H1 (cell line): ENCODE measurements at regions not wholly inside any gene's neighbourhood (a gene's known extent, or its start where the extent isn't known, plus 50 kb on each side); places are given as distances from the start of the nearest gene placed in this dataset.

Experiments
- BRCA1 ChIP-seq: IDR thresholded peaks from 2 replicates; pipeline ENCODE4 v1.6.1; 2012; ENCODE audit warnings: low read depth, low read length, improper control_type of control experiment
- CEBPB ChIP-seq: IDR thresholded peaks from 2 replicates; pipeline ENCODE4 v1.6.1; 2012; ENCODE audit warnings: low read depth, low read length
- CTCF ChIP-seq, 3 experiments: IDR thresholded peaks; 1 replicate in 2 of 3; 2 replicates in 1 of 3; pipeline versions ENCODE4 v1.5.1 to v1.6.1; 2011; ENCODE audit warnings: low read length in 3 of 3, mild to moderate bottlenecking in 3 of 3, inconsistent platforms in 2 of 3, low read depth in 1 of 3, moderate library complexity in 1 of 3; ENCODE audit not compliant: insufficient read depth in 1 of 3; ENCODE audit errors: control extremely low read depth in 1 of 3
- E2F6 ChIP-seq: IDR thresholded peaks from 2 replicates; pipeline ENCODE4 v1.6.1; 2012; ENCODE audit warnings: inconsistent platforms
- POLR2AphosphoS5 ChIP-seq: IDR thresholded peaks from 2 replicates; pipeline ENCODE4 v1.6.1; 2011; ENCODE audit warnings: low read depth, low read length

GRCh38 chr6:167567142-167568033 lies 242.5 kb downstream of the TTLL2 start:
- no peak for TF ChIP-seq CTCF (IDR thresholded peaks at IDR 0.05; ENCODE audit: control extremely low read depth in 1 of 3, insufficient read depth in 1 of 3, low read depth in 1 of 3, low read length in 3 of 3)
- no peak for TF ChIP-seq BRCA1
- no peak for TF ChIP-seq CEBPB
- no peak for TF ChIP-seq E2F6
- no peak for TF ChIP-seq POLR2AphosphoS5
